ENCODE measurements at regions not wholly inside any gene's neighbourhood (a gene's known extent, or its start where the extent isn't known, plus 50 kb on each side); places are given as distances from the start of the nearest gene placed in this dataset.

DNA sequence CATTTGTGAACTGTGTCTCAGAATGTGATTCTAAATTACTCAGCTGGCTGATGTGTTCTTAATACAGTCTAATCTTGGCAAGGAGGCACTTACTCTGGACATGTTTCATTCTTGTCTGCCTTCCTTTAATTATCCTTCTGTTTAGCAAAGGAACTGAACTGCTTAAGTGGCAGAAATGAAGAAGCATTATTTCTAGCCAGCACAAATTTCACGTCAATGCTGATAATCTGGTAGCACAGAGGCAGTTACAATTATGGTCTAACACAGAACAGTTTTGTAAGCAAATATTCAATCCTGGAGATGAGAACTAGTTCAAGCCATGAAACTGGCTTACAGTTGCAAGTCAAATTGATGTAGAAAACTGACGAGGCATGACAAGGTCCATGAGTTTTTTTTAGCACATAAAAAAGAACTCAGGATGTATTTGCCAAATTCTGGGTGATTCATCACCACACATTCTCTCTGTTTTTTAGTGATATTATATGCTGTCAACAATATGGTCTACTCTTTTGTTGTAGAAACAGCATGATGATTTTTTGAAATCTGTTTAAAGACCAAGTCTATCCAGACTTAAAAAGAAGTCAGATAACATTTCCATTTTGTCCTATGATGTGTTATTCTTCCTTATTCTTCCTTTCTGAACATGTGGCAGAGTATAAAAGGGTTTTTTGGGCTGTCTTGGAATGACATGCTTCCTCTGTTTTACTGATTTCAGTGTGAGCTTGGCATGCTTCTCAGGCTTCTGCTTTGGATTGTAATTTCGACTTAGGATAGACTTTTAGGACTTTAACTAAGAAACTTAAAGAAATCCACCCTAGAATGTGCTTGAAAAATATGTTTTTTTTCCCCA, 154.8 kb downstream of the DNAJB9 start:
- TF ChIP-seq, protein P1, sequence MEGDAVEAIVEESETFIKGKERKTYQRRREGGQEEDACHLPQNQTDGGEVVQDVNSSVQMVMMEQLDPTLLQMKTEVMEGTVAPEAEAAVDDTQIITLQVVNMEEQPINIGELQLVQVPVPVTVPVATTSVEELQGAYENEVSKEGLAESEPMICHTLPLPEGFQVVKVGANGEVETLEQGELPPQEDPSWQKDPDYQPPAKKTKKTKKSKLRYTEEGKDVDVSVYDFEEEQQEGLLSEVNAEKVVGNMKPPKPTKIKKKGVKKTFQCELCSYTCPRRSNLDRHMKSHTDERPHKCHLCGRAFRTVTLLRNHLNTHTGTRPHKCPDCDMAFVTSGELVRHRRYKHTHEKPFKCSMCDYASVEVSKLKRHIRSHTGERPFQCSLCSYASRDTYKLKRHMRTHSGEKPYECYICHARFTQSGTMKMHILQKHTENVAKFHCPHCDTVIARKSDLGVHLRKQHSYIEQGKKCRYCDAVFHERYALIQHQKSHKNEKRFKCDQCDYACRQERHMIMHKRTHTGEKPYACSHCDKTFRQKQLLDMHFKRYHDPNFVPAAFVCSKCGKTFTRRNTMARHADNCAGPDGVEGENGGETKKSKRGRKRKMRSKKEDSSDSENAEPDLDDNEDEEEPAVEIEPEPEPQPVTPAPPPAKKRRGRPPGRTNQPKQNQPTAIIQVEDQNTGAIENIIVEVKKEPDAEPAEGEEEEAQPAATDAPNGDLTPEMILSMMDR (IDR thresholded peaks at IDR 0.05; ENCODE audit: low read depth, low read length, poor library complexity, severe bottlenecking): no peak
- no peak for TF ChIP-seq EZH2phosphoT487 (IDR thresholded peaks at IDR 0.05; ENCODE audit: borderline replicate concordance, low read length)
